DND-41 (cell line): ENCODE measurements at regions not wholly inside any gene's neighbourhood (a gene's known extent, or its start where the extent isn't known, plus 50 kb on each side); places are given as distances from the start of the nearest gene placed in this dataset.

Experiments used
- CTCF ChIP-seq: IDR thresholded peaks from 2 replicates; pipeline ENCODE4 v1.5.1; 2012; ENCODE audit warnings: borderline replicate concordance, low read length, moderate library complexity, mild to moderate bottlenecking; ENCODE audit not compliant: poor library complexity, severe bottlenecking; ENCODE audit errors: extremely low read depth
- EZH2 ChIP-seq: IDR thresholded peaks from 3 replicates; pipeline ENCODE4 v1.6.1; 2012; ENCODE audit warnings: borderline replicate concordance, low read depth, mild to moderate bottlenecking, moderate library complexity, low read length, inconsistent platforms; ENCODE audit not compliant: severe bottlenecking

DNA sequence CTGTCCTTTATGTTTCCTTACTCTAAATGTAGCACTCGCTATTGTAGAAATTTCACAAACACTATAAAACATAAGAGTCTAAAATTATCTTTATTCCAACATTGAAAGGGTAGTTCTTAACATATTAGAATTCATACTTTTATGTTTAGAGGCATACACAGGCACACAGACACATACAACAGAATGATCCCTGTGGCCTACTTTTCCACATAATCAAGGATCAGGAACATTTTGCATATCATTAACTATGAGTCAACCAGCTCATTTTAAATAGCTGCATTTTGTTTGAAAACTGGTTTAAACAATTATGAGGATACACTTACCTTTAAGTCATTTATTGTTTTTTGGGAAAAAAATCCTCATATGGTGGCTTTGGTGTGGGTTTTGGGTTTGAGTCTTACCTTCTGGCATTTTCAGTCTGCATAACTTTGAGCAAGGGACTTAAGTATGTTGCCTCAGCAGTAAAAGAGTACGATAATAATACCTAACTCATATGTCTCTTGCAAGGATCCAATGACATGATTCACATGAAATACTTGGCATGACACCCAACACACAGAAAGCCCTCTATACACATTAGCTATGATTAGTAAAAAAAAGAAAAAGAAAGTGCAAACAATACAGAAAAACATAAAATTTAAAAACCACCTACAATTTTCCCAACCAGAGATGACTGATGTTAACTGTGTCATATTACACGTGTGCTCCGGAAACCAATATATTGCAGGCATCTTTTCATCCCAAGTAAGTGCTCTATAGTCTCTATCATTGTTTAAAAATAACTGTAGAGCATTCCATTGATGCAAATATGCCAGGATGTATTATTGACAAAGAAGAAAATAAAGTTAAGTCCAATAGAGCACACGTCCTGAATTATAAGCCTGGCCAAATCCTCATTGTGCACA, 213.1 kb upstream of the ADAMTS9 start:
- TF ChIP-seq CTCF (no peak), EZH2 (no peak)
